ENCODE measurements at regions not wholly inside any gene's neighbourhood (a gene's known extent, or its start where the extent isn't known, plus 50 kb on each side); places are given as distances from the start of the nearest gene placed in this dataset.
"Not testable (repeated sequence)": the region's sequence is repeated elsewhere in the genome, so short reads cannot be mapped to it uniquely, and the experiment has no call there.

- Histone ChIP-seq H3K36me3 (ENCODE audit: control insufficient read depth, insufficient read depth, low read length) (no peaks in the 10 kb centered on the region), H3K27me3 (ENCODE audit: control insufficient read depth, insufficient read depth, low read length) (no peaks in the 10 kb centered on the region), H3K4me3 (ENCODE audit: low read depth, low read length) (no peak overlapping the region), H3K4me1 (ENCODE audit: control insufficient read depth, insufficient read depth, low read length, poor library complexity, severe bottlenecking) (no peaks in the 10 kb centered on the region), H3K9me3 (ENCODE audit: control insufficient read depth in 2 of 2, low read length in 2 of 2) (no peaks in the 10 kb centered on the region), H3K27ac (ENCODE audit: insufficient read depth, low read length, poor library complexity, severe bottlenecking) (no peak overlapping the region)
- ATAC-seq (ENCODE audit: low read depth in 2 of 2): no peak
- H3K27ac Mint-ChIP-seq: no peak overlapping the region
- no peaks in the 10 kb centered on the region for H3K4me1 Mint-ChIP-seq
- H3K9me3 Mint-ChIP-seq: peaks cover 0 to 10% (median 4%) of the 10 kb centered on the region in 7 donors
- H3K4me3 Mint-ChIP-seq: no peak overlapping the region
- DNase-seq: no peak
- no peaks in the 10 kb centered on the region for H3K36me3 Mint-ChIP-seq
- H3K27me3 Mint-ChIP-seq: peaks cover 5% of the 10 kb centered on the region
These were observed 98.1 kb upstream of the HS6ST1 start for GRCh38 chr2:128416806-128417205.

GRCh38 chr2:128417264-128417663 is 98.6 kb upstream of the HS6ST1 start:
- not testable (repeated sequence) for H3K4me1 ChIP-seq (ENCODE audit: control insufficient read depth, insufficient read depth, low read length, poor library complexity, severe bottlenecking); ATAC-seq (ENCODE audit: low read depth in 2 of 2); H3K27me3 ChIP-seq (ENCODE audit: control insufficient read depth, insufficient read depth, low read length); H3K36me3 Mint-ChIP-seq; H3K27ac ChIP-seq (ENCODE audit: insufficient read depth, low read length, poor library complexity, severe bottlenecking); DNase-seq; H3K27me3 Mint-ChIP-seq; H3K4me3 ChIP-seq (ENCODE audit: low read depth, low read length); H3K9me3 ChIP-seq (ENCODE audit: control insufficient read depth in 2 of 2, low read length in 2 of 2); H3K36me3 ChIP-seq (ENCODE audit: control insufficient read depth, insufficient read depth, low read length); H3K27ac Mint-ChIP-seq; H3K4me3 Mint-ChIP-seq; H3K4me1 Mint-ChIP-seq
- H3K9me3 Mint-ChIP-seq: peaks cover 0 to 10% (median 4%) of the 10 kb centered on the region in 7 donors

- H3K4me1 Mint-ChIP-seq: no peaks in the 10 kb centered on the region
These were observed 101.5 kb upstream of the HS6ST1 start for GRCh38 chr2:128420131-128420530.

GRCh38 chr2:128420776-128421175 is 102.1 kb upstream of the HS6ST1 start:
- Mint-ChIP-seq H3K27ac (no peak overlapping the region), H3K4me1 (no peaks in the 10 kb centered on the region), H3K27me3 (peaks cover 5% of the 10 kb centered on the region), H3K36me3 (no peaks in the 10 kb centered on the region), H3K9me3 (peaks cover 0 to 10% (median 4%) of the 10 kb centered on the region in 7 donors), H3K4me3 (no peak overlapping the region)
- Histone ChIP-seq H3K4me1 (ENCODE audit: control insufficient read depth, insufficient read depth, low read length, poor library complexity, severe bottlenecking) (no peaks in the 10 kb centered on the region), H3K27ac (ENCODE audit: insufficient read depth, low read length, poor library complexity, severe bottlenecking) (no peak overlapping the region), H3K36me3 (ENCODE audit: control insufficient read depth, insufficient read depth, low read length) (no peaks in the 10 kb centered on the region), H3K27me3 (ENCODE audit: control insufficient read depth, insufficient read depth, low read length) (no peaks in the 10 kb centered on the region), H3K4me3 (ENCODE audit: low read depth, low read length) (no peak overlapping the region), H3K9me3 (ENCODE audit: control insufficient read depth in 2 of 2, low read length in 2 of 2) (no peaks in the 10 kb centered on the region)
- DNase-seq (no peak), ATAC-seq (ENCODE audit: low read depth in 2 of 2) (no peak)

More at GRCh38 chr2:128420131-128420530, 101.5 kb upstream of the HS6ST1 start:
- DNase-seq: no peak
- Histone ChIP-seq H3K36me3 (ENCODE audit: control insufficient read depth, insufficient read depth, low read length) (no peaks in the 10 kb centered on the region), H3K27ac (ENCODE audit: insufficient read depth, low read length, poor library complexity, severe bottlenecking) (no peak overlapping the region), H3K9me3 (ENCODE audit: control insufficient read depth in 2 of 2, low read length in 2 of 2) (no peaks in the 10 kb centered on the region), H3K27me3 (ENCODE audit: control insufficient read depth, insufficient read depth, low read length) (no peaks in the 10 kb centered on the region), H3K4me3 (ENCODE audit: low read depth, low read length) (no peak overlapping the region), H3K4me1 (ENCODE audit: control insufficient read depth, insufficient read depth, low read length, poor library complexity, severe bottlenecking) (no peaks in the 10 kb centered on the region)
- ATAC-seq (ENCODE audit: low read depth in 2 of 2): no peak
- peaks cover 5% of the 10 kb centered on the region for H3K27me3 Mint-ChIP-seq
- H3K27ac Mint-ChIP-seq: no peak overlapping the region
- no peaks in the 10 kb centered on the region for H3K36me3 Mint-ChIP-seq
- peaks cover 0 to 10% (median 4%) of the 10 kb centered on the region in 7 donors for H3K9me3 Mint-ChIP-seq
- H3K4me3 Mint-ChIP-seq: no peak overlapping the region

GRCh38 chr2:128421286-128421685 is 102.6 kb upstream of the HS6ST1 start:
- Histone ChIP-seq H3K36me3 (ENCODE audit: control insufficient read depth, insufficient read depth, low read length) (no peaks in the 10 kb centered on the region), H3K9me3 (ENCODE audit: control insufficient read depth in 2 of 2, low read length in 2 of 2) (no peaks in the 10 kb centered on the region), H3K27me3 (ENCODE audit: control insufficient read depth, insufficient read depth, low read length) (no peaks in the 10 kb centered on the region), H3K27ac (ENCODE audit: insufficient read depth, low read length, poor library complexity, severe bottlenecking) (no peak overlapping the region), H3K4me1 (ENCODE audit: control insufficient read depth, insufficient read depth, low read length, poor library complexity, severe bottlenecking) (no peaks in the 10 kb centered on the region), H3K4me3 (ENCODE audit: low read depth, low read length) (no peak overlapping the region)
- H3K36me3 Mint-ChIP-seq: no peaks in the 10 kb centered on the region
- H3K27ac Mint-ChIP-seq: no peak overlapping the region
- peaks cover 5% of the 10 kb centered on the region for H3K27me3 Mint-ChIP-seq
- DNase-seq (no peak), ATAC-seq (ENCODE audit: low read depth in 2 of 2) (no peak)
- H3K4me1 Mint-ChIP-seq: no peaks in the 10 kb centered on the region
- H3K9me3 Mint-ChIP-seq: peaks cover 0 to 10% (median 4%) of the 10 kb centered on the region in 7 donors
- H3K4me3 Mint-ChIP-seq: no peak overlapping the region

- H3K4me1 Mint-ChIP-seq: no peaks in the 10 kb centered on the region
- H3K27me3 Mint-ChIP-seq: peaks cover 5% of the 10 kb centered on the region
- Histone ChIP-seq H3K4me1 (ENCODE audit: control insufficient read depth, insufficient read depth, low read length, poor library complexity, severe bottlenecking) (no peaks in the 10 kb centered on the region), H3K36me3 (ENCODE audit: control insufficient read depth, insufficient read depth, low read length) (no peaks in the 10 kb centered on the region), H3K27me3 (ENCODE audit: control insufficient read depth, insufficient read depth, low read length) (no peaks in the 10 kb centered on the region), H3K9me3 (ENCODE audit: control insufficient read depth in 2 of 2, low read length in 2 of 2) (no peaks in the 10 kb centered on the region), H3K27ac (ENCODE audit: insufficient read depth, low read length, poor library complexity, severe bottlenecking) (no peak overlapping the region), H3K4me3 (ENCODE audit: low read depth, low read length) (no peak overlapping the region)
- peaks cover 0 to 10% (median 4%) of the 10 kb centered on the region in 7 donors for H3K9me3 Mint-ChIP-seq
- ATAC-seq (ENCODE audit: low read depth in 2 of 2): no peak
- no peaks in the 10 kb centered on the region for H3K36me3 Mint-ChIP-seq
- H3K4me3 Mint-ChIP-seq: no peak overlapping the region
- DNase-seq: no peak
- H3K27ac Mint-ChIP-seq: no peak overlapping the region
These were observed 103.2 kb upstream of the HS6ST1 start for GRCh38 chr2:128421861-128422311.

- Histone ChIP-seq H3K4me1 (ENCODE audit: control insufficient read depth, insufficient read depth, low read length, poor library complexity, severe bottlenecking) (no peaks in the 10 kb centered on the region), H3K36me3 (ENCODE audit: control insufficient read depth, insufficient read depth, low read length) (no peaks in the 10 kb centered on the region), H3K27ac (ENCODE audit: insufficient read depth, low read length, poor library complexity, severe bottlenecking) (no peak overlapping the region), H3K27me3 (ENCODE audit: control insufficient read depth, insufficient read depth, low read length) (no peaks in the 10 kb centered on the region), H3K4me3 (ENCODE audit: low read depth, low read length) (no peak overlapping the region), H3K9me3 (ENCODE audit: control insufficient read depth in 2 of 2, low read length in 2 of 2) (no peaks in the 10 kb centered on the region)
- DNase-seq (no peak), ATAC-seq (ENCODE audit: low read depth in 2 of 2) (no peak)
- Mint-ChIP-seq H3K9me3 (peaks cover 0 to 10% (median 4%) of the 10 kb centered on the region in 7 donors), H3K4me1 (no peaks in the 10 kb centered on the region), H3K27ac (no peak overlapping the region), H3K27me3 (peaks cover 5% of the 10 kb centered on the region), H3K4me3 (no peak overlapping the region), H3K36me3 (no peaks in the 10 kb centered on the region)
These were observed 103.9 kb upstream of the HS6ST1 start for GRCh38 chr2:128422571-128422970.

- Histone ChIP-seq H3K27ac (ENCODE audit: insufficient read depth, low read length, poor library complexity, severe bottlenecking) (no peak overlapping the region), H3K4me1 (ENCODE audit: control insufficient read depth, insufficient read depth, low read length, poor library complexity, severe bottlenecking) (no peaks in the 10 kb centered on the region), H3K9me3 (ENCODE audit: control insufficient read depth in 2 of 2, low read length in 2 of 2) (no peaks in the 10 kb centered on the region), H3K36me3 (ENCODE audit: control insufficient read depth, insufficient read depth, low read length) (no peaks in the 10 kb centered on the region), H3K4me3 (ENCODE audit: low read depth, low read length) (no peak overlapping the region), H3K27me3 (ENCODE audit: control insufficient read depth, insufficient read depth, low read length) (no peaks in the 10 kb centered on the region)
- H3K4me3 Mint-ChIP-seq: no peak overlapping the region
- H3K4me1 Mint-ChIP-seq: no peaks in the 10 kb centered on the region
- no peaks in the 10 kb centered on the region for H3K36me3 Mint-ChIP-seq
- peaks cover 0 to 10% (median 4%) of the 10 kb centered on the region in 7 donors for H3K9me3 Mint-ChIP-seq
- ATAC-seq (ENCODE audit: low read depth in 2 of 2): no peak
- peaks cover 5% of the 10 kb centered on the region for H3K27me3 Mint-ChIP-seq
- H3K27ac Mint-ChIP-seq: no peak overlapping the region
- no peak for DNase-seq
These were observed 105.1 kb upstream of the HS6ST1 start for GRCh38 chr2:128423788-128424165.

Measured in CD4-positive, CD25-positive, alpha-beta regulatory T cell (primary cell).